ENCODE measurements at regions not wholly inside any gene's neighbourhood (a gene's known extent, or its start where the extent isn't known, plus 50 kb on each side); places are given as distances from the start of the nearest gene placed in this dataset.

DNA sequence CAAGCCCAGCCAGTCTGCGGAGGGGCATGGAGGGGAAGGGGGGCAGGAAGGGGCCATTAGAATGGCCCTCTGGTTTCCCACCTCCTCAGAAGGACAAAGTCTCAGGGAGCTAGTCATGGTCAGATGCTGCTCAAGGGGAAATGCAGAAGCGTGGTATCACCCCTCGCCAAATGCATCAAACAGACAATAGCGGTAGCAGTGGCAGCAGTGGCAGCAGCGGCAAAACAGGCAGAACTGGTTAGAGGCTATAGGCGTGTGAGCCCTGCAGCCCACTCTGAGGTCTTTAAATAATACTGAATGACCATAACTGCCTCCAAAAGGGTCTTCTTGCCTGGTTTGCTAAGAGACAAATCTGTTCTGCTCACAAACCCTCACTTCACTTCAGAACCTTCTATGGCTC, 186.7 kb downstream of the TFAP2C start:
- H3K27ac ChIP-seq (ENCODE audit: low read length) = no peak overlapping the region
- DNase-seq (ENCODE audit: low read depth, low spot score) (no peak), ATAC-seq (no peak)
- no peaks in the 10 kb centered on the region for H3K27me3 ChIP-seq (ENCODE audit: control insufficient read depth, insufficient read depth, low read length)
- no peaks in the 10 kb centered on the region for H3K36me3 ChIP-seq (ENCODE audit: control insufficient read depth, insufficient read depth, low read length)
- no peaks in the 10 kb centered on the region for H3K9me3 ChIP-seq (ENCODE audit: control insufficient read depth, insufficient read depth, low read depth, low read length)
- in situ Hi-C loops (cut with HindIII; ENCODE audit: low pct_unique_long_range_greater_than_20kb, low sequenced_read_pairs) (no loop called here), intact Hi-C loops (cut with micrococcal nuclease; ENCODE audit: unreplicated experiment) (no loop called here)
- H3K4me3 ChIP-seq (ENCODE audit: low read depth in 2 of 2, low read length in 2 of 2) = no peak overlapping the region
- H3K4me1 ChIP-seq (ENCODE audit: control insufficient read depth, insufficient read depth, low read length) = no peaks in the 10 kb centered on the region
- no TSS peak for BruUV-seq (replicated peaks)
- TF ChIP-seq, protein P1, sequence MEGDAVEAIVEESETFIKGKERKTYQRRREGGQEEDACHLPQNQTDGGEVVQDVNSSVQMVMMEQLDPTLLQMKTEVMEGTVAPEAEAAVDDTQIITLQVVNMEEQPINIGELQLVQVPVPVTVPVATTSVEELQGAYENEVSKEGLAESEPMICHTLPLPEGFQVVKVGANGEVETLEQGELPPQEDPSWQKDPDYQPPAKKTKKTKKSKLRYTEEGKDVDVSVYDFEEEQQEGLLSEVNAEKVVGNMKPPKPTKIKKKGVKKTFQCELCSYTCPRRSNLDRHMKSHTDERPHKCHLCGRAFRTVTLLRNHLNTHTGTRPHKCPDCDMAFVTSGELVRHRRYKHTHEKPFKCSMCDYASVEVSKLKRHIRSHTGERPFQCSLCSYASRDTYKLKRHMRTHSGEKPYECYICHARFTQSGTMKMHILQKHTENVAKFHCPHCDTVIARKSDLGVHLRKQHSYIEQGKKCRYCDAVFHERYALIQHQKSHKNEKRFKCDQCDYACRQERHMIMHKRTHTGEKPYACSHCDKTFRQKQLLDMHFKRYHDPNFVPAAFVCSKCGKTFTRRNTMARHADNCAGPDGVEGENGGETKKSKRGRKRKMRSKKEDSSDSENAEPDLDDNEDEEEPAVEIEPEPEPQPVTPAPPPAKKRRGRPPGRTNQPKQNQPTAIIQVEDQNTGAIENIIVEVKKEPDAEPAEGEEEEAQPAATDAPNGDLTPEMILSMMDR (IDR thresholded peaks at IDR 0.05) = no peak
- TF ChIP-seq, protein P2, sequence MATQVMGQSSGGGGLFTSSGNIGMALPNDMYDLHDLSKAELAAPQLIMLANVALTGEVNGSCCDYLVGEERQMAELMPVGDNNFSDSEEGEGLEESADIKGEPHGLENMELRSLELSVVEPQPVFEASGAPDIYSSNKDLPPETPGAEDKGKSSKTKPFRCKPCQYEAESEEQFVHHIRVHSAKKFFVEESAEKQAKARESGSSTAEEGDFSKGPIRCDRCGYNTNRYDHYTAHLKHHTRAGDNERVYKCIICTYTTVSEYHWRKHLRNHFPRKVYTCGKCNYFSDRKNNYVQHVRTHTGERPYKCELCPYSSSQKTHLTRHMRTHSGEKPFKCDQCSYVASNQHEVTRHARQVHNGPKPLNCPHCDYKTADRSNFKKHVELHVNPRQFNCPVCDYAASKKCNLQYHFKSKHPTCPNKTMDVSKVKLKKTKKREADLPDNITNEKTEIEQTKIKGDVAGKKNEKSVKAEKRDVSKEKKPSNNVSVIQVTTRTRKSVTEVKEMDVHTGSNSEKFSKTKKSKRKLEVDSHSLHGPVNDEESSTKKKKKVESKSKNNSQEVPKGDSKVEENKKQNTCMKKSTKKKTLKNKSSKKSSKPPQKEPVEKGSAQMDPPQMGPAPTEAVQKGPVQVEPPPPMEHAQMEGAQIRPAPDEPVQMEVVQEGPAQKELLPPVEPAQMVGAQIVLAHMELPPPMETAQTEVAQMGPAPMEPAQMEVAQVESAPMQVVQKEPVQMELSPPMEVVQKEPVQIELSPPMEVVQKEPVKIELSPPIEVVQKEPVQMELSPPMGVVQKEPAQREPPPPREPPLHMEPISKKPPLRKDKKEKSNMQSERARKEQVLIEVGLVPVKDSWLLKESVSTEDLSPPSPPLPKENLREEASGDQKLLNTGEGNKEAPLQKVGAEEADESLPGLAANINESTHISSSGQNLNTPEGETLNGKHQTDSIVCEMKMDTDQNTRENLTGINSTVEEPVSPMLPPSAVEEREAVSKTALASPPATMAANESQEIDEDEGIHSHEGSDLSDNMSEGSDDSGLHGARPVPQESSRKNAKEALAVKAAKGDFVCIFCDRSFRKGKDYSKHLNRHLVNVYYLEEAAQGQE (IDR thresholded peaks at IDR 0.05; ENCODE audit: insufficient read depth in 1 of 2, low read depth in 2 of 2, low read length in 1 of 2) = no peak
- no peak for TF ChIP-seq SIN3A (IDR thresholded peaks at IDR 0.05; ENCODE audit: borderline replicate concordance, insufficient read depth, low read depth, low read length)
- no peak for TF ChIP-seq POLR2AphosphoS5 (IDR thresholded peaks at IDR 0.05; ENCODE audit: low read depth, low read length)
- no peak for TF ChIP-seq TCF7L2 (IDR thresholded peaks at IDR 0.05; ENCODE audit: low read depth, low read length)
- ChIA-PET CTCF (no interaction called here), POLR2A (no interaction called here)

DNA sequence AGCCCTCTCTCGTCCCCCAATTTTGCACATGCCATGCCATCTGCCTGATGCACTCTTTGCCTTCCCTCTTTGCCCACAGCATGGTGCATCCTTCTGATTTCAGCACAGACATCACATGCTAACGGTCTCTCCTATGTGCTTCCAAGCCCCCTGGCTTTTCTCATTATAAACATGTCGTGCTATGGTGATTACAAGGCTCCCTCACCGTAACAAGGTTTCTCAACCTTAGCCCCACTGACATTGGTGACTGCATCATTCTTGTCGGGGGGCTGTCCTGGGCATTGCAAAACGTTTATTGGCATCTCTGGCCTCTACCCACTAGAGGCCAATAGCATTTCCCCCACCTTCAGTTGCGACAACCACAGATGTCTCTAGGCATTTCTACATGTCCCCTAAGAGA, 187.2 kb downstream of the TFAP2C start:
- Histone ChIP-seq H3K27me3 (ENCODE audit: control insufficient read depth, insufficient read depth, low read length) (no peaks in the 10 kb centered on the region), H3K9me3 (ENCODE audit: control insufficient read depth, insufficient read depth, low read depth, low read length) (no peaks in the 10 kb centered on the region), H3K27ac (ENCODE audit: low read length) (no peak overlapping the region), H3K36me3 (ENCODE audit: control insufficient read depth, insufficient read depth, low read length) (no peaks in the 10 kb centered on the region), H3K4me1 (ENCODE audit: control insufficient read depth, insufficient read depth, low read length) (no peaks in the 10 kb centered on the region), H3K4me3 (ENCODE audit: low read depth in 2 of 2, low read length in 2 of 2) (no peak overlapping the region)
- no TSS peak for BruUV-seq (replicated peaks)
- ChIA-PET POLR2A (no interaction called here), CTCF (no interaction called here)
- ATAC-seq = no peak
- in situ Hi-C loops (cut with HindIII; ENCODE audit: low pct_unique_long_range_greater_than_20kb, low sequenced_read_pairs) = no loop called here
- TF ChIP-seq SIN3A (IDR thresholded peaks at IDR 0.05; ENCODE audit: borderline replicate concordance, insufficient read depth, low read depth, low read length) (no peak), POLR2AphosphoS5 (IDR thresholded peaks at IDR 0.05; ENCODE audit: low read depth, low read length) (no peak)
- TF ChIP-seq, protein P2 (IDR thresholded peaks at IDR 0.05; ENCODE audit: insufficient read depth in 1 of 2, low read depth in 2 of 2, low read length in 1 of 2) = no peak
- no peak for DNase-seq (ENCODE audit: low read depth, low spot score)
- intact Hi-C loops (cut with micrococcal nuclease; ENCODE audit: unreplicated experiment) = no loop called here
